ENCODE measurements at regions not wholly inside any gene's neighbourhood (a gene's known extent, or its start where the extent isn't known, plus 50 kb on each side); places are given as distances from the start of the nearest gene placed in this dataset.
"Not testable (repeated sequence)": the region's sequence is repeated elsewhere in the genome, so short reads cannot be mapped to it uniquely, and the experiment has no call there.

DNA sequence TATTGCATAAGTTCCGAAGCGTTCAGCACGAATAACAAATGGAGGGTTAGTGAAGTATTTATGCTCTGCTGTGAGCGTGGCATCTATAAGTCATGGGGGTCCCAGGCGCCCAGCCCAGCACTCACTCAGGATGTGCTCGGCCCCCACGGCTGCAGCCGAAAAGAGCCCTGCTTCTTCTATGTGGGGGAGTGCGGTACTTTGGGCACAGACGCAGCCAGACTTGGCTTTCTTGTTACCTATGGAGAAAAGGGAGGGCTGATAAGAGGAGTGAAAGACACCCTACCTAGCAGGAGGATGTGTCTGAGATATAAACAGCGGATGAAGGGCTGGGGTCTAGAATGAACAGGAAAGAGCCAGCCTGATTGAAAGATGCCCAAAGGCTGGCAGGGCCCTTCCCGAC, 51.4 kb downstream of the MRPL36 start:
- no peak for DNase-seq

DNA sequence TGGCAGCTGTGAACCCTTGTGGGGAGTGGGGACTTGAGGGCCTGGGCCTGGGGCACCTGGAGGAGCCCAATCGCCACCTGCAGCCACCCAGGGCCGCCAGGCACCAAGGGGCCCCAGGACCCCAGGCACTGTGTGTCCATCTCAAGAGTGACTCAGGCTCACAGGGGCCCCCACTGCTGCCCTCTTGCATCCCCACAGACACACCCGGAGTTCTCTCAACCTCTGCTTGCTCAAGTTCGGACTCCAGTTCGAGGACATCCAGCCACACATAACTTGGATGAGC, 51.9 kb downstream of the MRPL36 start:
- DNase-seq, result no peak

DNA sequence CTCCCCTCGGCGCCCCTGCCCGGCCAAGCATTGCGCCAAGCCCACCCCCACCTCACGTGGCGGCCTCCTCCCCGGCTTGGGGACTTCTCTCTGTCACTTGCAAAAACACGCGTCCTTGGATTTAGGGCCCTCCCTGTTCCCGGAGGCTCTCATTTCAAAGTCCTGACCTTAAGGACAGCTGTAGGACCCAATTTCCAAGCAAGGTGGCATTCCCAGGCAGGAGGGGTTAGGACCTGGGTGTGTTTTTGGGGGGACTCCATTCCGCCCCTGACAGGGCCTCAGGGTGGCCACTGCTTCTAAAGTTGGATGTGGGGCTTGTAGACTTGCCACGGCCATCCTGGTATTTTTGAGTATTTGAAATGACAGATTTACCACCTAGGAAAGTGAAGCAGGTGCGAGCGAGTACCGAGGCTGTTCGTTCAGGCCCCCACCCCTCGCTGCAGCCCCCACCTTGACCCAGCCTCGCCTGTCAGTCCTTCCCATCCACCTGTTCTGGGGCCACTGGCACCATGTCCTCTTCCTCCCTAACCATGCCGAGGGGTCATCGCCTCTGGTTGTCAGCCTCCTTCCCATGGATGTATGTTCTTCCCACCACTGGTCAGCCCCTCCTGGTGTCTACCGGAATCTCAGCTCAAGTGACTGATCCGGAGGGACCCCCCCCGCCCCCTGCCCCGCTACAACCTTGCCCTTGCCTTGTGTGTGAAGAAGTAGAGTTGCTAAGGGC, 52.4 kb downstream of the MRPL36 start:
- no peak for DNase-seq

DNA sequence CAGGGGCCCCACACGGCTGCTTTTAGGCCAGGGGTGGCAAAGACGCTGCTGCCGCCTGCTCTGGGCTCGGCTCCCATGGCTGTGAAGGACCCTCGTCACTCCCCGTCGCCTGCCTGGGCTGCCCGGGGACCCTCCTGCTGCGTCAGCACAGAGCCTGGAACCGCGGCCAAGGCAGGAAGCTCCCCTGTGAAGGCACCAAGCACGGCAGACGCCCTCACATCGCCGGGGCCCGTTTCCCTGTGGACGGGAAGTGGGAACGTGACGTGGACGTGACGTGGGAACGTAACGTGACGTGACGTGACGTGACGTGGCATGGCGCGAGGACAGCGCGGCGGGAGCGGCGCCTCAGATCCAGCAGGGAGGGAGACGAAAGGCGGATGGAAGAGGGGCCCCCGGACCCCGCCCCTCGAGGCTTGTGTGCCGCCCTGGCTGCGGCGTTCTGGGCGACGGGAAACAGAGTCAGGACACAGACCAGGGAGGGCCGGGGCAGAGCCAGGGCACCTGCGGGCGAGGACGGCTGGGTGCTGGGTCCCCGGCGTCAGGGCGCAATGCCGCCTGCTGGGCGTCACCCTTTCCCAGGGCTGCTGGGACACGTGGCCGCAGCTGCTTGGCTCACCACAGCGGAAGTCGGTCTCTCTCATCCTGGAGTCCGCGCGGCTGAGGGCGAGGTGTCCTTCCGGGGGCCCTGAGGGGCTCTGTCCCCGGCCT, 53.1 kb downstream of the MRPL36 start:
- DNase-seq, result no peak

DNA sequence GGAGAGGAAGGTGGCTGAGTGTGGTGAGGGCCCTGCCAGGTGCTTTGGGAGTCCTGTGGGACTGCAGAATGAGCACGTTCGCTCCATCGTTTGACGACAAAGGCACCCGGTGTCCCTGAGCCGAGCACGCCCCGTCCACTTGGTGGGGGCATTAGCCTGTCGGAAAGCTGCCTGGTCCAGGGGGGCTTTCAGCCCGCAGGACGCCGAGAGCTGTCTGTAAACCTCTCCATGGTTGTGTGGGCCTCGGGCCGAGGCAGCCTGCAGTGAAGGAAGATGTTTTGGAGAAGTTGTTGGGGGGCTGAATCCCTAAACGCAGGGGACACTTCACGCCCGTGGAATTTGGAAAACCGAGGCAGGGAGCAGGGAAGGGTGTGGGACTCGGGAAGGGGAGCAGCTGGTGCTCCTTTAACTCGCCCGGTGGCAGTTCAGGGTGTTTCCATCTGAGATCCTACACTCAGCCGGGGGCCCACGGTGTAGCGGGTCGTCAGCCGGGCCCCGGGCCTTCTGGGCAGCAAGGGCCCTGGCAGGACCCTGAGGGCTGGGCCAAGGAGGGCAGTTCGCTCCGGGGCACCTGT, 53.8 kb downstream of the MRPL36 start:
- DNase-seq, result no peak

DNA sequence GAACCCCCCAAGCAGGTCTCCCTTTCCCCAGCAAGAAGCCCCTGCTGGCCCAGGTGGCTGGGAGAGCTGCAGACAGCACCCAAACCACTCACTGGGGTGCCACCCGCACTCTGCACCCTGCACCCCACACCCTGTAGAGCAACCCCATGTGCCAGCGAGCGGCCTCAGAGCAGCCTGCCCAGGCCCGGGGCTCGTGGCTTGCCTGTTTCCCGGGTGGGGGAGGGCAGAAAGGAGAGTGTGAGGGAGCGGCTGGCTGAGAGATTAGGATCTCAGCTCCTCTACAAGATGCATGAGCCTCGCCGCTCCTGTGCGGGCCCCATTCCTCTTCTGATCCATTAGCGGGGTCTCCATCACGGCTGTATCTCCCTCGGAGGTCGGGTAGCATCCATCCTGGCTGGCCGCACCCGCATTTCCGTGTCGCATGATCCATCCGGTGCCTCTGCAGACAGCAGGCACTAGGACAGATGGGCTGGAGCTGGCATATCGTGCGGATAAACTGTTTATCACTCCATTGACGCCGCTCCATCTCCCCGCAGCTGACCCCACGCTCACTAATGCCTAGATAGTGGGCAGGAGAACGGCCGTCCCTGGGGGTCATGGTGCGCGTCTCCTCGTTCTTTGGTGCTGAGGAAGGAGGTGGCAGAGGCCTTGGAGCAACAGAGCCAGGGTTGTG, 54.4 kb downstream of the MRPL36 start:
- DNase-seq, result no peak

DNA sequence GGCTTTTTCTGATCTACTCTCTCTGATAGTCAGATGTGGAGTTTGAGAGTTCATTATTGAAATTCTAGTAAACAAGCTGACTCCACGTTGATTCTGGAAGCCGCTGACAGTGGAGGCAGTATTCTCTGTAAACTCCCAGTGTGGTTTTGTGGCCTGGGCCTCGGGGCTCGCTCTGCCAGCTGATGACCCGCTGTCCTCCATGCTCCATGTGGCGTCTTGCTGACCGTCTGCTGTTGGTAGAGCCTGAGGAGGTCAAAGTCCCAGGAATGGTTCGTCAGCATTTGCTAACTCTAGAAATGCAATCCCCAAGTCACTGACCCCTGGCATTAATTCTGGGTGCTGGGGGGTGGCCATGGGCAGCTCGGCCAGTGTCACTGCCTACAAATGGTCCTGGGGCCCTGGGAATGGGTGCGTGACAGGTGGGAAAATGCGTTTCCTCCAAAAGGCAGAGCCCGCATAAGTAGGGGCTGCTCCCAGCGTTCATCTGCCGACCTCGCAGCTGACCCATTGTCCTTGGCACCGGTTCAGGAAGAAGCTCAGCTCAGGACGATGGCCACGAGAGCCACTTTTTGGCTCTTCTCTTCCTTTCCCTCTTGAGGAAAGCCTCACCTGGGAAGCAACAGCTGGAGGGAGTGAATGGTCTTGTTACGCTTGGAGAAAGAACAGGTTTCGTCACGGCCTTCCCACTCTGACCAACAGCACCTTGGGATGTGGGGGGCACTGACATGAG, 55.1 kb downstream of the MRPL36 start:
- DNase-seq, result no peak

DNA sequence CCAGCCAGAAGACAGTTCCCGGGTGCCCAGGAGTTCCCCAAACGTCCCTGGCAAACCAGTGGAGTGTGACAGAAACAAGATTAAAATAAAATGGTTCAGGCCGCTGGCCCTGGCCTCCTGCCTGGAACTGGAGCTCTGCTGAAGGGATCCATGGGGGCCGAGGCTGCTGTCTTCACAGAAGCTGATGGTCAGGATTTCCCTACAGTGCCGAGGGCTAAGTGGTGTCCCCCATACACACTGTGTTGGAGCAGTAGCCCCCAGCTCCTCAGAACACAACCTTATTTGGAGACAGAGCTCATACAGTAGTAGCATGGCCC, 55.9 kb downstream of the MRPL36 start:
- DNase-seq, result no peak

DNA sequence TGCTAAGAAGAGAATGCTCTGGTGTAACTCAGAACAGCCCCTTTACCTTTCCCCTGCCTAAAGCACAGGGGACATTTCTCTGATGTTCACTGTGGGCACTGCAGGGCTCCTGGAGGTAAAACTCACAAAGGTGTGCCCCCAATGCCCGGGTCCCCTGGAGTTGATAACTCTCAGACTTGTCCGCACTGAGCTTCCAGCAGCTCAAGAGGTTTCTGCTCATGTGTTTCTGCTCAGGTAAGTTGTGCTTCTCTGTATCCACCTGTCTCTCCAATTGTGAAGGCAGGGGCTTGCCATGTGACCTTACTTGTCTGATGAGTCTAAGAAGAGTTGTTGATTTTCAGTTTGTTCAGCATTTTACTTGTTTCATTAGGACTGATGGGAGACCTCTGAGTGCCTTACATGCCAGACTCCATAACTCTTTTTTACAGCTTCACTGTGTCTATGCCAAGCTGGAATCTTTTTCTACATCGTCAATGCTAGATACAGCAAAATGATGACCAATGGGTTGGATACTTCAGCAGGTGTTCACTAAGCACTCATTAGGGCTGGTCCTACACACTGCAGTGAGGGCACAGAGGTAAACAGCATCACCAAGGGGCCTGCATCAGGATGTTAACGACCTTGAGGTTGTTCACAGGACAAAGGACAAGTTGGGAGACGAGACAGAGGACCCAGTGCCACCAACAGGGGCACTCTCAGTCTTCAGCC, 56.4 kb downstream of the MRPL36 start:
- no peak for DNase-seq

DNA sequence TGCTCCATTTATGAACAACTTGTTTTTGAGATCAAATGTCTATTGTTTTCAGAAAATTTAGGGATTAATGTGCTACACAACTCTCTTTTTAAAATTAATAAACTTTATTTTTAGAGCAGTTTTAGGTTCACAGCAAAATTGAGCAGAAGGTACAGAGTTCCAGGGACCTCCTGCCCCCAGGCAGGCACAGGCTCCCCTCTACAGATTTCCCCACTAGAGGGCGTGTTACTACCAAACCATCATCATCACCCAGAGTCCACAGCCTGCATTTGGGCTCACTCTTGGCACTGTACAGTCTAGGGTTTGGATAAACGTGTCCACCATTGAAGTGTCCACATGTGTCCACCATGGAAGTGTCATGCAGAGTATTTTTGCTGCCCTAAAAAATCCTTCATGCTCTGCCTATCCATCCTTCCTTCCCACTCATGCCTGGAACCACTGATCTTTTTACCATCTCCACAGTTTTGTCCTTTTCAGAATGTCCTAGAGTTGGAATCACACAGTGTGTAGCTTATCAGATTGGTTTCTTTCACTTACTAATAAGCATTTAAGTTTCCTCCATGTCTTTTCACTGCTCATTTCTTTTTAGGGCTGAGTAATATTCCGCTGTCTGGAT, 61.7 kb downstream of the MRPL36 start:
- DNase-seq, result no peak

DNA sequence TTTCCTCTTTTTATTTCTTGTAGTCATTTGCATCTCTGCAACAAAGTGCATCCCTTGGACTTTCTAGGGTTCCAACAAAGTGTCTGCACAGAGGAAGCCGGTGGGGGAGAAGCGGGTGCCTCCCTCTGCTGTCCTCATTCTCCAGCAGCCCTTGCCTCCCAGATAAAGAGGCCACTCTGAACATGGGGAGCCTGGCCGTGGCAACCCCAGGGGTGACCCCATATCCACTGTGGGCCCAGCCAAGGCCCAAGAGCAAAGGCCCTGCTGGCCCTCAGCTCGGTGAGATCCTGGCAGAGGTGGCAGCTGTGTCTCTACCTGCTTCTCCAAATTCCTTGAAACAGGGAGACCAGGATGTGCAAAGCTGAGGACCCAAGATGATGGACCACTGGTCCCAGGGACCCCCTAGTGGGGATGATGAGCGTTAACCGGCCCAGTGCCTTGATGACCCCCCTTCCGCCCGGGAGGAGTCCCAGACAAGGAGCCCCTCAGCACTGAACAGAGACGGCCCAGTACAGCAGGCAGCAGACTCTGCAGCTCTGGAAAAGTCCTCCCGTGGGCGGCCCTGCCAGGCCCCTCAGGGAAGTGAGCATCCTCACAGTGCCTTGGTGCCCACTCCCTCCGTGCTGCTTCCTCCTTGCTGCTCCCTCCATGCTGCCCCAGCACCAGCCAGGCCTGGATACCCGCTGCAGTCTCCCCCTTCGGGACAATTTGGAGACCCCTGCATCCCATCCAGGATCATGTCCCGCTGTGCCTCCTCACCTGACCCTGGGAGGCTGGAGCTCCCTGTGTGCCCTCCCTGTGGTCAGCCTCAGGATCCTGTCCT, 62.5 kb downstream of the MRPL36 start:
- no peak for DNase-seq

DNA sequence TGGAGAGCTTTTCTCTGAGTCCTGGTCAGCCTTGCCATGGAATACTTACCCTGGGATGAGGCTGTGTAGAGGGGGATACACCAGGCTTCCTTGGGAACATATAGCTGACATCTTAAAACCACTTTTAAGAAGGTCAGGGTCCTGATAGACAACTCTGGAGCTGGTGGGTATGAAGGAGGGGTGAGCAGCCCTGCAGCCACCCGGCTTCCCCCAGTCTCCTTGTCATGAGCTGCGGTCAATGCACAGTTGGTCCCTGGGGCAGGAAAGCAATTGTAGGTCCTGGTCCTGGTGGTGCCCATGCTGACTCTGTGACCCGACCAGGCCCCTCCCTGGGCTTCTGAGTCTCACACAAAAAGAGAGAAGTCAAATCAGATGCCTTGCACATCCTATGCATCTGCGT, 63.6 kb downstream of the MRPL36 start:
- no peak for DNase-seq

DNA sequence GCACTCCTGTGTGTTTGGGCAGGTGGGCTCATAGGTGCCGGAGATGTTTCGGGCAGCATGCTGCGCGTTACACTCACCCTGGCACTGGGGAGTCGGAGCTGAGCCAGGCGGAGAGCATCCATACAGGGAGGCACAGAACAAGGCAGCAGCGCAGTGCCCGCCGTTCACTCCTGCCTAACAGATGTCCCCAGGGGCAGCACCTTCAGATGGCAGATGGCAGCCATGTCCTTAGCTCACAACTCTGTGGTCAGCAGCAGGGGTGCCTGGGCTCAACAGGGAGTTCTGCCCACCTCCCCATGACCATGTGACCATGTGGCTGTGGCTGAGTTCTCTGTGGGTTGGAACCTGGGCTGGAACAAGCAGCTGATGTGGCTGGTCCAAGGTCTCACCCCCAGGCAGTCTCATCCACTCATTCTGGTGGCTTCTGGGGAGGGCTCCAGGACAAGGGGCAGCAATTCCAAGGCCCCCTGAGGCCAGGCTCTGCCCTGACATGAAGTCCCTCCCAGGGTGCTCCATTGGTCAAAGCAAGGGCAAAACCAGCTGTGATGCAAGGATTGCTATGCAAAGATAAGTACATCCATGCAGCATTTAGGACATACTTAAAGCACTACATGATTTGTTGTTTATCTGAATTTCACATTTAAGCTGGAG, 64.2 kb downstream of the MRPL36 start:
- DNase-seq, result no peak

DNA sequence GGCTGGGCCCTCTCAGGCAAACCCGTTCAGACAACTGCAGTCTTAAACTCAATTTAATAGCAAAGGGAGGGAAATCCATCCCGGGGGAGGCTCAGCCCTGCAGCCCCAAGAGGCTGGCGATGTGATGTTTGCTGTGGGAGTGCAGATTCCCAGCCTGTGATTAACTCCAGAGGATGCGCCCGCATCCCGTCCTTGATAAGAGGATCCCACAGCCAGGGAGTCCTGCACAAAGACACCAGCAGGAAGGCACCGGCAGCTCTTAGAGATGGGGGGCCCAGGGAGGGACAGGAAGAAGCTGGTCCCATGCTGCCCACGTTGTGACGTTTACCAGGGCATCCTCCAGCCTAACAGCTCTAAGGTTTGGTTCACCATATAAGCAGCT, 64.7 kb downstream of the MRPL36 start:
- no peak for DNase-seq

DNA sequence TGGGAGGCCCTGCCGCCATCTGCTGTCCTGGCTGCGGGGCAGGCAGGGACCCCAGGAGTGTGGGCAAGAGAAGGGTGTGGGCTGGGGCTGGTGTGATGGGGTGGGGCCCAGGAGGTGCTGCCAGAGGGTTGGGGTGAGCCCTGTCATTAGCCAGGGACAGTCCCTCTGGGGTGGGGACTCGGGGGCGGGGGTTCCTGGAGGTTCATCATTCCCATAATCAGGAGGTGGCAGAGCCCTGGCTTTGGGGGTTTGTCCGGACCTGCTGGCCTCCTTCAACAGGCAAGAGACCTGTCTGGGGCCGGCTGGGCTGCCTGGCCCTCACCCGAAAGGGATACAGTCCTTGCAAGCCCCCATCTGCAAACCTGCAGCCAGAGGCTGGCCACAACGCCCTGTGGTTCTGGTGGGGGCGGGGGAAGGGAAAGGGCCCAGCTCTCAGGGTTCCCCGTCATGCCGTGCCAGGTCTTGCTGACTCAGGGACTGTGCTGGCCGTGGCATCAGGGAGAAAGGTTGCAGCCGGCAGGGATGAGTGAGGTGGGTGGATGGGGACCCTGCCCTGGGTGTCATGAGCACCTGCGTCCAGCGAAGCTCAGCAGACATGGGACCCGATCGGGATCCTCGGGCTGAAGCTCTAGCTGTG, 65.2 kb downstream of the MRPL36 start:
- DNase-seq, result no peak

DNA sequence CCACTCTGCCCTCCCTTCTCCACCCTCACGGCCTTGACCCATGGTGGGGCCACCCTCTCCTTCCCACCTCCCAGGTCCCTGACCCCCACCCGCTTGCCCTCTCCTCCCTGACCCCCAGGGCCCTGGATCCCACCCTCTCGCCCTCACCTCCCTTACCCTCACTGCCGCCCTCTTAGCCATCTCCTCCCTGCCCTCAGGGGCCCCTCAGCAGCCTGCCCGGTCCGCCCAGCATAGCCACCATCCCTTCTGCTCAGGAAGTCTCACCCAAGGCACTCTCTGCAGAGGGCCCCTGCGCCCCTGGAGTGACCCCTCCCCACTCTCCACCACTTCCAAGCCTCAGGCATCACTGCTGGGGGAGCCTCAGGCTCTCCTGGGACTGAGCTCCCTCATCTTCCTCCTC, 66.3 kb downstream of the MRPL36 start:
- no peak for DNase-seq

DNA sequence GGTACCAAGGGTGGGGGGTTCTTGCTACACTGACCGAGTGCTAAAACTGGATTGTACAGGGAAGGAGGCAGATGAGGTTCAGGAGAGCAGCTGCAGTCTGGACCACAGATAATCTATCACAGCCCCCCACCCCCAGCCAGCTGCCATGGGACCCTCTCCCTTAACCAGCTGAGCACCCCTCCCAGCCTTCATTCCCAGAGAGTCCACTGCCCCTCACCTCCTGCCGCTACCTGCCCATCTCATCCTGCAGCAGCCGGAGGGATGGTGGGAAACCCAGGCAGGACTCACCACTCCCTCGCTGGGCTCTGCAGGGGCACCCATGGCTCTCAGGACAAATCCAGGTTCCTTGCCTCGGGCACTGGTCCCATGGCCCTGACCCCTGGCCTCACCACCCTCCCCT, 66.7 kb downstream of the MRPL36 start:
- DNase-seq, result no peak

DNA sequence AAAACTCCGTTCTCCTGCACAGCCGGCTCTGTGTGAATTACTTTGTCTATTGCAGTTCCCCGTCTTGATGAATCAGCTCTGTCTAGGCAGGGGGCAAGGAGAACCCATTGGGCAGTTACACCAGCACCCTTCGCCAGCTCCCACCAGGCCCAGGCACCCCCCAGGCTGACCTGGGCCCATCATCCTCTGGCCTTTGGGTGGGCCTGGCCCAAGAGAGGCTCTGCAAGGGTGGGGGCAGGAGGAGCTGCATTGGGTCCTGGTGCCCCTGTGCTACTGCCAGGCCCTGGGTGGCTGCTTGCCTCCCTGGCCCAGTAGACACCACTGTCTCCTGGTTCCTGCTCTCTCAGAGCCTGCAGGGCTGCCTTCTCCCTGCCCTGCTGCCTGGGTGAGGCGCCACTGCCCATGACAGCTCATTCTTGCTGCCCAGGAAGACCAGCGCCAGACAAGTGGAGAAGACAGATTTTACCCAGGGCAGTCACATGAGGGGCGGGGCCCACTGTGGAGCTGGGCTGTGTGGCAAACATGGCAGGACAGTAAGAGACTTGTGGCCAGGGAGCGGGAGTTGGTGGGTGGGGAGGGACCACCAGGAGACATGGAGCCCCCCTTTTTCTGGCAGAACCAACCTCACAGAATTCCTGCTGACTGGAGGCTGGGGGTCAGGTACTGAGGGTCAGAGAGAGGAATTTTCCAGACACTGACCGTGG, 67.2 kb downstream of the MRPL36 start:
- DNase-seq, result no peak

DNA sequence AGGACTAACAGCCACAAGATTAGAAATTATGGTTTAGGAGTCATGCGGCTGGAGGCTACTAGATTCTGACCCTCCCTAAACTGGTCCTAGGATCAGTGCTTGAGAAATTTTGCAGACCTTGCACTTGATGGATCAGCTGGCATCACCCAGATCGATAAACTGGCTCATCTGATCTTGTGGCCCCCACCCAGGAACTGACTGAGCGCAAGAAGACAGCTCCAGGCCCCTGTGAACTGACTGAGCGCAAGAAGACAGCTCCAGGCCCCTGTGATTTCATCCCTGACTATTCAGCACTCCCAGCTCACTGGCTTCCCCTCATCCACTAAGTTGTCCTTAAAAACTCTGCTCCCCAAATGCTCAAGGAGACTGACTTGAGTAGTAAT, 67.8 kb downstream of the MRPL36 start:
- not testable (repeated sequence) for DNase-seq

DNA sequence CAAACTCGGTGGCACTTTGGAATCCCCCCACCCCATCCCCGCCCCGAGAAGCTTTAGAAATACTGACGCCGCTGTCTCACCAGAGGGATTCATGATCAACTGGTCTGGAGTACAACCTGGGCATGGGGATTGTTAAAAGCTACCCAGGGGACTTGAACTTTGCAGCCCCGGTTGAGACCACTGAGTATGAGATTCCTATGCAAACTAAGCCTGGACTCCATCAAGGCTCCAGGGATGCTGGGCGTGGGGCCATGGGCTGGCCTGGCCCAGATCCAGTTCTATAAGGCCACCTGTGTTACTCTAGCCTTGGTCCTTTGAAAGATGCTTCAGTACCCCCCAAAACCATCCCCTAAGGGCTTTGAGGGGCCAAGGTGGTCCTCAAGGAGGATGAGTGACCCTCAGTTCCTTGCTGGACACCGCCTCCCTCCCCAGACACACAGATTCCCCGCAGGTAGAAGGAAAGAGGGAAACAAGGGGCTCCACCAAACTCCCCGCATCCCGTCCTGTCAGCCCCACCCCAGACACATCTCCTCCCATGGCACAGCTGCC, 68.5 kb downstream of the MRPL36 start:
- no peak for DNase-seq

All from activated gamma-delta T cell (primary cell).